Upper lobe of right lung (tissue), 1 donor: ENCODE measurements at regions not wholly inside any gene's neighbourhood (a gene's known extent, or its start where the extent isn't known, plus 50 kb on each side); places are given as distances from the start of the nearest gene placed in this dataset.

Experiments used
- ATAC-seq: fragments of 200-7000 bp; cut with Tn5 transposase; one replicate; pipeline ENCODE4 v1.9.1; 2020; ENCODE audit warnings: mild to moderate bottlenecking, moderate library complexity
- DNase-seq: peaks from one replicate; pipeline ENCODE4 v3.0.0-alpha.2; 2020
- H3K27ac ChIP-seq: fragments of 200-600 bp; one replicate; pipeline ENCODE4 v1.8.0; 2022
- H3K27me3 ChIP-seq: fragments of 200-600 bp; one replicate; pipeline ENCODE4 v1.8.0; 2022; ENCODE audit warnings: mild to moderate bottlenecking
- H3K36me3 ChIP-seq: fragments of 200-600 bp; one replicate; pipeline ENCODE4 v1.8.0; 2022
- H3K4me1 ChIP-seq: fragments of 200-600 bp; one replicate; pipeline ENCODE4 v1.8.0; 2022
- H3K4me3 ChIP-seq: fragments of 200-600 bp; one replicate; pipeline ENCODE4 v1.8.0; 2022; ENCODE audit warnings: mild to moderate bottlenecking
- H3K9me3 ChIP-seq: fragments of 200-600 bp; one replicate; pipeline ENCODE4 v1.8.0; 2022
- CTCF ChIP-seq: fragments of 200-600 bp; IDR thresholded peaks from one replicate; pipeline ENCODE4 v1.8.0; 2022; ENCODE audit warnings: antibody characterized with exemption
- intact Hi-C: fragments of 100-400 bp; cut with DNase I; formaldehyde crosslinking; loops from one replicate; pipeline ENCODE4 v1.11.0; 2022
- donor health status: DM: no; HTN: yes; CAD: no; lungs with severe emphysema.

DNA sequence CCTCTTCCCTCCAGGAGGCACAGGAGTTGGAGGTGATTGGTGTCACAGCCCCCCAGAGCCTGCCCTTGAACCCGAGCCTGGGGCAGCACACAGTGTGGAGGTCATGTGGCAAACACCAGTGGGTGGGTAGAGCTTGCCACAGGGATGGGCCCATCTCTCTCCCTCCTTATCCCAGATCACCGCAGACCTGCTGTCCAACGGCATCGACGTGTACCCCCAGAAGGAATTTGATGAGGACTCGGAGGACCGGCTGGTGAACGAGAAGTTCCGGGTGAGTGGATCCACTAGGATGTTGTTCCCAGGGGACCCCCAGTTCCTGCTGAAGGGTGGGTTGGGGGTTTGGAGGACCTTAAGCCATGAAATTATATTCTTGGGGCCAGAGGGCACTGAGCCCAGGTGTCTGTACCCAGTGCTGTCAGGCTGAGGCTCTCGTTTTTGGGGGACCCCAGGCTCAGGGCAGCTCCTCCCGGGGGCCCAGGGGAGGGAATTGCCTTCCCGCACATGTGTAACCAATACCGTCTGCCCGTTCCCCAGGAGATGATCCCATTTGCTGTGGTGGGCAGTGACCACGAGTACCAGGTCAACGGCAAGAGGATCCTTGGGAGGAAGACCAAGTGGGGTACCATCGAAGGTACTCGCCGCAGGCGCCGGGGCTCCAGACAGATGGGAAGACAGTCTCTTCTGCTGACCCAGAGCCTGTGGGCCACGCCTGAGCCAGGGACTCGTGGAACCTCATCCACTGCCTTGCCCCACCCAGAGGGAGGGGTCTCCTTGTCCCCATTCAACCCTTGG is 351.9 kb downstream of the SEC14L1 start:
- intact Hi-C loops, result loop anchor here (5.0 kb wide), 2 partner anchors 60 to 165 kb away; no protein-coding TSS in a partner anchor
- Histone ChIP-seq H3K27ac (no peak overlapping the region), H3K9me3 (no peaks in the 10 kb centered on the region), H3K36me3 (peaks cover 71% of the 10 kb centered on the region), H3K27me3 (no peaks in the 10 kb centered on the region), H3K4me1 (peaks cover 31% of the 10 kb centered on the region), H3K4me3 (no peak overlapping the region)
- TF ChIP-seq CTCF, result no peak
- DNase-seq, result peak; percentile 64
- no peak for ATAC-seq

- no peak for DNase-seq
- intact Hi-C loops, result loop anchor here (5.0 kb wide), 2 partner anchors 61 to 166 kb away; no protein-coding TSS in a partner anchor
Measured at GRCh38 chr17:77493238-77493820, 352.6 kb downstream of the SEC14L1 start.

DNA sequence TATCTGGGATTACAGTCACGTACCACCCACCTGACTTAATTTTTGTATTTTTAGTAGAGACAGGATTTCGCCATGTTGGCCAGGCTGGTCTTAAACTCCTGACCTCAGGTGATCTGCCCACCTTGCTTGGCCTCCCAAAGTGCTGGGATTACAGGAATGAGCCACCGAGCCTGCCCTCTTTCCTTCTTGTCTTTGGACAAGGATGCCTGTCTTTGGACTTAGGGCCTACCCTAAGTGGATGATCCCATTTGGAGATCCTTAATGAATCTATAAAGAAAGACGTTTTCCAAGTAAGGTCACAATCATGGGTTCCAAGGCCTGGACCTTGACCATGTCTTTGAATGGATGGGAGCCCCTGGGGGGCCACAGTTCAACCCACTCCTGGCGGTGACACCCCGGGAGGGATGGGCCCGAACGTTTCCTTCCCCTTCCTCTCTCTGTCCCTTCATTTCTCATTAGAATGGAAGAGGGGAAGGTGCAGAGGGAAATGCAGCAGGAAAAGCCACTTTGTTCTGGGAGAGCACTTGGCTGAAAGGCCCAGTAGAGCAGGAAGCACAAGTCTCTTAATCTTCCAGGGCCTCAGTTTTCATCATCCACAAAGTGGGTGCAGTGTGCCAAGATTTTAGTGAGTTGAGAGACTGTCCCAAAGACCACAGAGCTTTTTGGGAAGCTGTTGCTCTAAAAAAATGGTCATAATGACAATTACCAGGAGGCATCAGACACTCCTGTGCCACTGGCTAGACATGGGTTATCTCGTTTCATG is 353.3 kb downstream of the SEC14L1 start:
- TF ChIP-seq CTCF, result no peak
- DNase-seq (peak; percentile 50), ATAC-seq (no peak)
- H3K4me1 ChIP-seq, result peaks cover 31% of the 10 kb centered on the region
- H3K36me3 ChIP-seq, result peaks cover 64% of the 10 kb centered on the region
- no peak overlapping the region for H3K4me3 ChIP-seq
- H3K27me3 ChIP-seq, result no peaks in the 10 kb centered on the region
- H3K27ac ChIP-seq, result no peak overlapping the region
- no peaks in the 10 kb centered on the region for H3K9me3 ChIP-seq
- intact Hi-C loops, result loop anchor here (5.0 kb wide), 2 partner anchors 62 to 167 kb away; no protein-coding TSS in a partner anchor

More at GRCh38 chr17:77493238-77493820, 352.6 kb downstream of the SEC14L1 start:
- peak; percentile 49 for ATAC-seq
- peaks cover 67% of the 10 kb centered on the region for H3K36me3 ChIP-seq
- H3K27ac ChIP-seq, result no peak overlapping the region
- peaks cover 31% of the 10 kb centered on the region for H3K4me1 ChIP-seq
- H3K9me3 ChIP-seq, result no peaks in the 10 kb centered on the region
- TF ChIP-seq CTCF, result no peak
- H3K27me3 ChIP-seq, result no peaks in the 10 kb centered on the region
- no peak overlapping the region for H3K4me3 ChIP-seq

DNA sequence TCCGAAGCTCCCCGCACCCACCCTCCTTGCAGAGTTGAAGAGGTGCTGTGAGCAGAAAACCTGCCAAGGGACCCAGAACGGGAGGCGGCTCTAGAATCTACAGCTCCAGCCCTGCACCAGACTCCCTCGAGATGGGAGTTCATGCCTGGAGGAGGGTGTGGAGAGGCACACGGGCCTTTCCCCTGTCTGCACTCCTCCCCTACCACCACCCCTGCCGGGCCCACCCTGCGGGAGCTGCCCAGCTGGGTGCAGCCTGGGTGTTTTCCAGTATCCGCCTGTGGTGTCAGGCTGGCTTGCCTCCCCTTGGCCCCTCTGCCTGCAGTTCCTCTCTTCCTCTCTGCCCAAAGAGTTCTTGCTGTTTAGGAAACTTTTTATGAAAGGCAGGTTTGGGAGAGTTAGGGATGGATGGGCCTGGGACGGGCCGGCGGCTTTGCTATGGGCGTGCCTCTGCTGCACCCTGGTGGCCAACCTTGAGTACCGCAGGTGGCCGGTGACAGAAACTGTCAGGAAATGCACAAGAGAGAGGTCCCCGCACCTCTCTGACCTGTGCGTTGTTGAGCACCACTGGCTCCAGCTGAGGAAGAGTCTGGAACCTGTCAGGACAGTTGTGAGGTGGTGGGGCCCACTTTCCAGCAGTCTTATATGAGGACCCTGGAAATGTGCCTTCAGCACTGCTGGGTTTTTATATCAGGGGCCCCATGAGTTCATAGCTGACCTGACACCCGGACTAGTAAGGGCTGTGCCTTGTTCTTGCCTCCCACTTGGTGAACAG is 354.1 kb downstream of the SEC14L1 start:
- peak; percentile 87 for DNase-seq
- peaks cover 27% of the 10 kb centered on the region for H3K4me1 ChIP-seq
- peak; percentile 89 for ATAC-seq
- peak; percentile 97 for TF ChIP-seq CTCF
- intact Hi-C loops, result loop anchor here (5.0 kb wide), 2 partner anchors 63 to 168 kb away; no protein-coding TSS in a partner anchor
- H3K27ac ChIP-seq, result no peak overlapping the region
- H3K4me3 ChIP-seq, result no peak overlapping the region
- no peaks in the 10 kb centered on the region for H3K9me3 ChIP-seq
- no peaks in the 10 kb centered on the region for H3K27me3 ChIP-seq
- peaks cover 61% of the 10 kb centered on the region for H3K36me3 ChIP-seq

- Histone ChIP-seq H3K4me1 (peaks cover 19% of the 10 kb centered on the region), H3K36me3 (peaks cover 54% of the 10 kb centered on the region), H3K4me3 (no peak overlapping the region), H3K27ac (no peak overlapping the region), H3K9me3 (no peaks in the 10 kb centered on the region), H3K27me3 (no peaks in the 10 kb centered on the region)
- DNase-seq (peak; percentile 47), ATAC-seq (no peak)
- TF ChIP-seq CTCF, result no peak
- intact Hi-C loops, result no loop called here
Measured at GRCh38 chr17:77495575-77495974, 354.8 kb downstream of the SEC14L1 start.
